Inflammatory macrophage treated with lipopolysaccharide for 4 hours (primary cell): ENCODE measurements at regions not wholly inside any gene's neighbourhood (a gene's known extent, or its start where the extent isn't known, plus 50 kb on each side); places are given as distances from the start of the nearest gene placed in this dataset.

Experiments
- DNase-seq: peaks from one replicate; pipeline ENCODE4 v3.0.0-alpha.2; 2020

GRCh38 chr14:54094765-54095164, 138.1 kb upstream of the BMP4 start:
- DNase-seq: no peak

- no peak for DNase-seq
Measured at GRCh38 chr14:54098536-54098935, 141.9 kb upstream of the BMP4 start.

DNA sequence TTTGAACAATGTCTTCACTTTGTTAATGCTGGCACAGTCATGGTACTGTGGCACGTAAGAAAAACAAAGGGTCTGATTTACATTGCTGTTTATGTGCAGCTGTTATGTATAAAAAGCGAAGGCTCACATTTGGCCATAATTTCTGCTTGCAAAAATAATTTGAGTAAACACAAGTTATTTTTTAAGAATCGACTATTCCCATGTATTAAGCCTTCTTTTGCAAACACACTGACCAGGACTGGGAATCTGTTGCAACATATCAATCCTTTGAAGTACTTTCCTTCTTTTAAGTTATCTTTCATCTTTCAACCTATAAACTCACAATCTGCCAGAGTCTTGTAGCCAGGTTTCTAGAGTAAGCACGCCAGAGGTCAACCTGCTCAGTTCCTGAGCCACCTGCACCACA, 145.4 kb upstream of the BMP4 start:
- DNase-seq: no peak

DNA sequence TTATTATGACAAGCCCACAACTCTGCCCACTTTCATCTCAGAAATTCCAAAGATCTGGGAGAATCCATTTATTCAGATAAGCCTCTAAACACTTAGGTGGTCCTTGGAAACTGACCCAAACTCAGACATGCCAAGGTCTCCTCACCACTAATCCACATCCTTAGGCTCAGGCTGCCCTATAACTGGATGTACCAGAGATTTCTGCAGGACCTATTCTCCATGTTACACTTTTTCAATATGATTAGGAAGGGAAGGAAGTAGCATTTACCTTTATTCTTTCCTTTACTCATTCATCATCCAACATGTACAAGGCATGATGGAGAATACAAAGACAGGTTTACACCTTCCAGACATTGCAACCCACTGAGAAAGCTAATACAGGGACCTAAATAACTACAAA, 145.9 kb upstream of the BMP4 start:
- no peak for DNase-seq

DNA sequence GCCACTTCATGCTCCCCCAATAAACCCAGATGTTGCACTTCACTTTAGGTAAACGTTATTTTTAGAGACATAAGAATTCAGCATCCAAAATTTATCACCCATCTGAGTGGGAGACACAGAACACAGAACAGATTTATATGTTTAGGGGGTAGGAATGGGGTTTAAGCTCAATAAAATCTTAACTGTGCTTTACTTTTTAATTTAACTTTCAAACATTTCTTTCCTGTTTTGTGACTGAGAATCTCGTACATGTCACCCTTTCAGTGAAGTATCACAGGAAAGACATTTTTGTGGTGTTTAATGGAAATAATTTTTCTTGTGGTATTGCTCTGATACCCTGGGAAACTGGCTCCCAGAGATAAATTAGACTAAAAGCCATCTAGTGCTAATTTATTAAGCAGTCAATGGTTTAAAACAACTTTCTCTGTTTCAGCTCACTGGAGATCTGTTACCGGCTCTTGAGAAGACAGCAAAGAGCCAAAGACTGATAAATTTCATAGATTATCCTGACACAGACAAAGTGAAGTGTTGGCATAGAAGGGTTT, 148.0 kb upstream of the BMP4 start:
- DNase-seq: no peak

GRCh38 chr14:54105406-54105805, 148.8 kb upstream of the BMP4 start:
- DNase-seq: no peak

DNA sequence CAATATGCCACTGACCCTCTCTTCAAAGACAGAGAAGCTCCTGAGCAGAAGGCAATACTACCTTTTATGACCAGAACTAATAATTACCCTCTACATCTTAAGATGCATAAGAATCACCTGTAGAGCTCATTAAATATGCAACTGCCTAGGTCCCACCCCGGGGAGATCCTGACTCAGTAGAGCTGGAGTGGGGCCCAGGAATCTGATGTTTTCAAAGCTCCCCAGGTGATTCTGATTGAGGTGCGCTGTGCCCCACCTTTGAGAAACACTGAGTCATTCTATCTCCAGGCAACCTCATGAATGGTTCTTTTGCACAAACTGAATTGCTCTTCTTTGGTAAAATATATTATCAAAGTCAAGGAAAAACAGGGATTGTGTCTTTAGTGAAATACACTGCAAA, 149.3 kb upstream of the BMP4 start:
- DNase-seq: no peak

GRCh38 chr14:54106661-54107377, 150.2 kb upstream of the BMP4 start:
- no peak for DNase-seq

GRCh38 chr14:54108481-54109471, 152.2 kb upstream of the BMP4 start:
- no peak for DNase-seq

DNA sequence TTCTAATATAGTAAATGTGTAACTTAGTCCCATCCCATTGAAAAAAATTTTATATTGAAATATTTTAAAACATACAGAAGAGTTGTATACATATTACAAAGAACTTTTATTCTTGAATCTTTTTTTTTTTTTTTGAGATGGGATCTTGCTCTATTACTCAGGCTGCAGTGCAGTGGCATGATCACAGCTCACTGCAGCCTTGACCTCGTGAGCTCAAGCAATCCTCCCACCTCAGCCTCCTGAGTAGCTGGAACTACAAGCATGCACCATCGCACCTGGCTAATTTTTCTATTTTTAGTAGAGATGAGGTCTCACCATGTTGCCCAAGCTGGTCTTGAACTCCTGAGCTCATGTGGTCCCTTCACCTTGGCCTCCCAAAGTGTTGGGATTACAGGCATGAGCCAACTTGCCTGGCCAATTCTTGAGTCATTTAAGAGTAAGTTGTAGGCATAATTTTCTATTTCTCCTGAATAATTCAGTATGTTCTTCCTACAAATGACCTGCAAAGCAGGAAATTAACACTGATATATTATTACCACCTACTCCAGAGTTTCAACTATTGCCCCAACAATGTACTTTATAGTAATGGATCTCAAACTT, 153.0 kb upstream of the BMP4 start:
- DNase-seq: no peak

DNA sequence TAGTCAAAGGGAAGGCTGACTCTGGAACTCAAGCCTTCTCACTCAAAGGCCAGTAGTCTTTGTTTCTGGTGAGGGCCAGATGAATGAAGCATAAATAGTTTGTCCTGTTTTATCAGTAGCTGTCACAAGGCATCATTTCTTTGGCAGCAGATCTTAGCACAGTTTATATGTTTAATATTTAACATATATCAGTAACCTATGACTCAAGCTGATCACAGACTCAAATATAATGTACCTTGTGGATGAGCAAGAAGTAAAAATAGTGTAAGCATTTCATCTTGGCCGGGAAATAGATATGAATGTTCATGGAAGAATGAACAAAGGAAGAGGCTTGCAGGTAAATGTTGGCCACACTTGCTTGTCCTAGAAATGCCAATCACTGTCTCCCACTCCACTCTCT, 158.3 kb upstream of the BMP4 start:
- DNase-seq: no peak

DNA sequence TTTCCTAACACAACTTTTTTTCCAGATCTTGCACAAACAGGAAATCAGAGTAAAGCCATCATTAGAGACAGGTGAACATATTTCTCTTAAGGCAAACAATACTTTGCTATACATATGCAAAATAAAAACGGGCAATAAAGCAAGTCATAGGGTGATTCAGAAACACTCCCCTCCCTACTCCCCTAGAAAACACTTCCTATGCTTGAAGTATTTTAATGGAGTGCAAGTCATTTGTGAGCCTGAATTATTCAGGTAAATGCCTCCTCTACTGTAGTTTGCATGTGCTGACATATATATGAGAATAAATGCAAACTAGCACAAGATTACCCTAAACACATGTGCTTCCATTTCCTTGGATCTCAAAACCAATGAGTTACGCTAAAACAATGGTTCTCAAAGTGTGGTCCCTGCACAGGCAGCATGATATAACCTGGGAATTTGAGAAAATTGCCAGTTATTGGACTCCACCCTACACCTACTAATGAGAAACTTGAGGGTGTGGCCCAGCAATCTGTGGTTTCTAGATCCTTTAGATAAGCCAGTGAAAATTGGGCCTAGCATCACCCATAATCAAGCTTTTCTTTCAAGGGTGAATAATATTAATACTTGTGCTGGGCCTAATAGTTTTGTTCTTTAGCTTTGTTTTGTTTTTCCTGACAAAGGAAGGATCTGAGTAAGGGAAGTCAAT, 159.7 kb upstream of the BMP4 start:
- DNase-seq: no peak

GRCh38 chr14:54116972-54117371, 160.3 kb upstream of the BMP4 start:
- no peak for DNase-seq

- no peak for DNase-seq
Measured at GRCh38 chr14:54117396-54117795, 160.8 kb upstream of the BMP4 start.

- DNase-seq: no peak
Measured at GRCh38 chr14:54117924-54118323, 161.3 kb upstream of the BMP4 start.

DNA sequence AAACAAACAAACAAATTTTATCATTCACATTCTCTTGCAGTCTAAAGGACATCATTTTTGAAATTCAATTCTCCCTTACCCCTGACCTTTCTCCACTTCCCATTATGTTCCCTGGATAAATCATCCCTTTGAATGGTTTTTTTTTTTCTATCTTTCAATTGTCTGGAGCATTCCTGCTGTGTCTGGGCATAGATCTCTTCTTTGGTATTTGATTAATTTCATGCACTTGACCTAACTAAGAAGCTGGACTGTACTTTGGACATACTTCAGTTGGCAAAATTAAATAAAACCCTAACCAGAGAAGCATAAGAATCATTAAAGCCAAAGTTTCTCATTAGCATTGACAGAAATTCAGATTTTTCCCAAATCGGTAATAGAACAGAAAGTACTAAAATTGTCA, 163.6 kb upstream of the BMP4 start:
- DNase-seq: no peak

DNA sequence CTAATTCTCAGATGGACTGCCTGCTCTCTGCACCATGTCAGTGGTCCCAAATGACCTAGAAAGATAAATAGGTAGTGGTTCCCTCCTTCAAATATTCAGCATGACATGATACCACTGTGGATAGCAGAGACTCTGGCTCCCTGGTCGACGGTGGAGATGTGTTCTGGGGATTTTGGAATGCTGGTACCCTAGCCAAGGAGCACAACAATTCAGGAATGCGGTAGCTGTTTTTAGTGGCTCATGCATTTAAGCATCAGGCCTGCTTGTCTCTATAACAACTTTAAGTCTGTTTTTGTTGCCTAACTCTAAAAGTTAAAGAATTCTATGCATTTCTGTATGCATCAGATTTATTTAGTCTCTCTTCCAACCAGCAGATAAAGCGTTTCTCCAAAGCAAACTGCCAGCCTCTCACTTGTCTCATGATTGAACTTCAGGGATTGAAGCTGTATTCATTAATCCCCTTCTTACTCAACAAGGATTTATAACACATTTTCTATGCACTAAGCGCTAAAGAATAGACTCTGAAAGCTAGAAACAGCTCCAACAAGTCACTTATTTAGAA, 164.9 kb upstream of the BMP4 start:
- DNase-seq: no peak

DNA sequence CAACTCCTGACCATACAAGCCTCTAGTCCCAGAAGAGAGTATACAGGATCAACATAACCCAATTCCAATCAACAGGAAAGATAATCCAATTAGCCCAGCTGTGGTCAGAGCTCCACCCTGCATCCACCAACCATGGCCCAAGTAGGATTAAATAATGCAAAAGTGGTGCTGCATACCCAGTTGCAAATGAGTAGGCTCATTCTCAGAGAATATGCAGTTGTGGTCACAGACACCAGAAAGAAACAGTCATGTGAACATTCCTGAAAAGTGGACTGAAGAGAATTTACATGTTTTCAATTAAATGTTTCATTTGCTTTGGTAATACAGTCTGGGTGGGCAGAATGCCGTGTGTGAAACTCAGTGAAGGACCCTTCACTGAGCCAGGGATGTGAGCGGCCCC, 167.2 kb upstream of the BMP4 start:
- DNase-seq: no peak

- DNase-seq: no peak
Measured at GRCh38 chr14:54125109-54125508, 168.5 kb upstream of the BMP4 start.

DNA sequence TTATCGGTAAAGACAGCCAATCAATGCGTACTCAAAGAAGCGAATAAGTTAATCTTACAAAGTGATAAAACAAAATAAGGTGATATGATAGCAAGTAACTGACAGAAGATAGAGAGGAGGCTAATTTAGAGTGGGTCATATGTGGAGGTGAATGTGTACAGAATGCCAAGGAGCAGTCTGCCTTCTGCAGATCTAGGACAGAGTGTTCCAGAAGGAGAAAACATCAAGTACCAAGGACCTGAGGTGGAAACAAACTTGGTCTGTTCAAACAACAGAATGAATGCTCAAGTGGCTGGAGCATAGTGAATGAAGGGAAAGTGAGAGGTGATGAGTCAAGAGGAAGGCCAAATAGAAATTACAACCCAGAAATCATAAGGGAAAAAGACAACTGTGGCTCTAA, 170.3 kb upstream of the BMP4 start:
- no peak for DNase-seq

GRCh38 chr14:54127526-54127925, 170.9 kb upstream of the BMP4 start:
- no peak for DNase-seq

GRCh38 chr14:54129850-54130640, 173.4 kb upstream of the BMP4 start:
- DNase-seq: no peak
